DOHH2 (cell line): ENCODE measurements at regions not wholly inside any gene's neighbourhood (a gene's known extent, or its start where the extent isn't known, plus 50 kb on each side); places are given as distances from the start of the nearest gene placed in this dataset.

Experiments
- CTCF ChIP-seq: fragments of 200-600 bp; sonication (generic); IDR thresholded peaks from one replicate; pipeline ENCODE4 v1.5.1; 2014; ENCODE audit warnings: antibody characterized with exemption, mild to moderate bottlenecking, low read depth, low read length; ENCODE audit not compliant: poor library complexity, severe bottlenecking
- EZH2phosphoT487 ChIP-seq: fragments of 200-600 bp; sonication (generic); IDR thresholded peaks from 2 replicates; pipeline ENCODE4 v1.6.1; 2017; ENCODE audit warnings: borderline replicate concordance, mild to moderate bottlenecking, antibody characterized with exemption, low read length, moderate library complexity, mixed read lengths

DNA sequence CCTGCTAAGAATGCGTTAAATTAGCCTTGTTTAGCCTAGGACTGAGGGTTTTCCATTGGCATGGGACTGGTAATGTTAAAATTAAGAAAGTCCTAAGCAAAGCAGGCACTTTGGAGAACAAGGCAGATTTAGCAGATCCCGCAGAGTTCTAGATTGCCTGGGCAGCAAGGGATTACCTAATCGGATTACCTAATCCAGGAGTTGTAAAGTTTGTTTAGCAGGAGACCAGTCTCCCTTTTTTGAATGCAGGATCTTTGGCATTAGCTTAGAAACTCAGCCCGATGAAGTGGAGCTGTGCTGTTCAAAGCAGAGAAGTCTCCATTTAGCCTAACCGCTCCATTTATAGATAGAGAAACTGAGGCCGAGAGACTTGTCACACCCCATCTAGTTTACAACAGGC lies 206.0 kb downstream of the DMRT2 start:
- TF ChIP-seq CTCF (no peak), EZH2phosphoT487 (no peak)
